Neural crest cell (in vitro differentiated cells): ENCODE measurements at regions not wholly inside any gene's neighbourhood (a gene's known extent, or its start where the extent isn't known, plus 50 kb on each side); places are given as distances from the start of the nearest gene placed in this dataset.

Source experiments
- DNase-seq: peaks from one replicate; pipeline ENCODE4 v3.0.0; 2021; ENCODE audit warnings: low read depth, mixed read lengths, low spot score
- H3K27ac Mint-ChIP-seq: one replicate; pipeline ENCODE4 v1.8.0; 2021; ENCODE audit warnings: mild to moderate bottlenecking, mixed read lengths; ENCODE audit not compliant: unreplicated experiment
- H3K27me3 Mint-ChIP-seq: 2 replicates; pipeline ENCODE4 v1.8.0; 2021; ENCODE audit warnings: low read depth, mild to moderate bottlenecking, mixed read lengths
- H3K36me3 Mint-ChIP-seq: 2 replicates; pipeline ENCODE4 v1.8.0; 2021; ENCODE audit warnings: low read depth, mild to moderate bottlenecking, mixed read lengths
- H3K4me1 Mint-ChIP-seq: 2 replicates; pipeline ENCODE4 v1.8.0; 2021; ENCODE audit warnings: mixed read lengths
- H3K4me3 Mint-ChIP-seq: one replicate; pipeline ENCODE4 v1.8.0; 2021; ENCODE audit warnings: mild to moderate bottlenecking, mixed read lengths
- H3K9me3 Mint-ChIP-seq: 2 replicates; pipeline ENCODE4 v1.8.0; 2021; ENCODE audit warnings: mixed read lengths
- CTCF ChIP-seq: fragments of 200-600 bp; sonication (generic); conservative IDR thresholded peaks from 2 replicates; pipeline ENCODE4 v1.5.0; 2021; ENCODE audit warnings: antibody characterized with exemption, mild to moderate bottlenecking

DNA sequence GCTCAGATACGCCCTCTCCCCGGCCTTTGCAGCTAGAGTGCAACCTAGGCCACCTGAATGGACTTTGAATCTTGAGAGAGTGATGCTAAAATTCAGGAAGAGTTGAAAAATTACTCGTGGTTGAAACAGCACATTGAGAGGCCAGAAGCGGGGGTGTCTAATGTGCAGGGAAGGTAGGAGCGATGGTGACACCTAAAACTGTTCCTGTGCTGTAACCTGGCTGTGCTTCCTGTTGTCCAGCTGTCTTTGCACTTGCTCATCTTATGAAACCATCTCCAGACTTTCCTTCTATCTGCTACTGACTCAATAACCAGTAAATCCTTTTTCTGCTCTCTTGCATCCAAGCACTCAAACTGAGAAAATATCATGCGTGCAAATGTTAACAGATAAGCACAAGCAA lies 106.4 kb upstream of the RPS6KA3 start:
- no peak for DNase-seq
- Mint-ChIP-seq H3K4me1 (no peaks in the 10 kb centered on the region), H3K27ac (no peak overlapping the region), H3K9me3 (peaks cover 6% of the 10 kb centered on the region), H3K36me3 (no peaks in the 10 kb centered on the region), H3K27me3 (no peaks in the 10 kb centered on the region), H3K4me3 (no peak overlapping the region)
- no peak for TF ChIP-seq CTCF

- H3K9me3 Mint-ChIP-seq, result peaks cover 6% of the 10 kb centered on the region
- no peak for DNase-seq
- no peaks in the 10 kb centered on the region for H3K4me1 Mint-ChIP-seq
- H3K36me3 Mint-ChIP-seq, result no peaks in the 10 kb centered on the region
- no peak overlapping the region for H3K27ac Mint-ChIP-seq
- TF ChIP-seq CTCF, result no peak
- no peaks in the 10 kb centered on the region for H3K27me3 Mint-ChIP-seq
- H3K4me3 Mint-ChIP-seq, result no peak overlapping the region
Observed at GRCh38 chrX:20372533-20372932, 105.8 kb upstream of the RPS6KA3 start.

- no peak overlapping the region for H3K4me3 Mint-ChIP-seq
- TF ChIP-seq CTCF, result no peak
- DNase-seq, result no peak
Observed at GRCh38 chrX:20369468-20369867, 102.8 kb upstream of the RPS6KA3 start.

GRCh38 chrX:20364238-20364637 lies 97.5 kb upstream of the RPS6KA3 start:
- Mint-ChIP-seq H3K4me3 (no peak overlapping the region), H3K4me1 (peaks cover 24% of the 10 kb centered on the region), H3K27ac (no peak overlapping the region), H3K36me3 (no peaks in the 10 kb centered on the region), H3K9me3 (peaks cover 8% of the 10 kb centered on the region), H3K27me3 (no peaks in the 10 kb centered on the region)
- no peak for DNase-seq
- no peak for TF ChIP-seq CTCF

More at GRCh38 chrX:20369468-20369867, 102.8 kb upstream of the RPS6KA3 start:
- H3K27me3 Mint-ChIP-seq, result no peaks in the 10 kb centered on the region
- no peaks in the 10 kb centered on the region for H3K36me3 Mint-ChIP-seq
- no peak overlapping the region for H3K27ac Mint-ChIP-seq
- H3K4me1 Mint-ChIP-seq, result no peaks in the 10 kb centered on the region
- H3K9me3 Mint-ChIP-seq, result peaks cover 11% of the 10 kb centered on the region

- no peak overlapping the region for H3K27ac Mint-ChIP-seq
- peaks cover 9% of the 10 kb centered on the region for H3K9me3 Mint-ChIP-seq
- H3K4me1 Mint-ChIP-seq, result peaks cover 24% of the 10 kb centered on the region
- no peaks in the 10 kb centered on the region for H3K27me3 Mint-ChIP-seq
- H3K36me3 Mint-ChIP-seq, result no peaks in the 10 kb centered on the region
- no peak overlapping the region for H3K4me3 Mint-ChIP-seq
- TF ChIP-seq CTCF, result no peak
- no peak for DNase-seq
Observed at GRCh38 chrX:20363275-20363674, 96.6 kb upstream of the RPS6KA3 start.
